GM12878 (cell line): ENCODE measurements at regions not wholly inside any gene's neighbourhood (a gene's known extent, or its start where the extent isn't known, plus 50 kb on each side); places are given as distances from the start of the nearest gene placed in this dataset.

Experiments
- ATAC-seq: fragments of 200-7000 bp; cut with Tn5 transposase; 3 replicates; pipeline ENCODE4 v1.9.1; 2020; ENCODE audit warnings: mild to moderate bottlenecking, moderate library complexity
- BruUV-seq: library from RNA; stranded (reverse); fragments of 400-500 nt; replicated peaks from 2 replicates; lab custom pipeline; 2021; lab: Mats Ljungman, UMichigan
- CTCF ChIA-PET: fragments of 300-600 bp; sonication (Branson Sonifier 250); formaldehyde crosslinking; extraction: SDS; loops from one replicate; lab custom pipeline; 2021; ENCODE audit warnings: inconsistent platforms; lab: Yijun Ruan, JAX
- POLR2A ChIA-PET: fragments of 350-600 bp; formaldehyde crosslinking; extraction: SDS; loops from one replicate; lab custom pipeline; 2021; ENCODE audit warnings: inconsistent platforms; lab: Charles Lee
- RAD21 ChIA-PET: fragments of 300-600 bp; sonication (Branson Sonifier 250); formaldehyde crosslinking; loops from one replicate; lab custom pipeline; 2023; ENCODE audit warnings: antibody characterized with exemption; ENCODE audit not compliant: unreplicated experiment; lab: Charles Lee
- SMC1A ChIA-PET: fragments of 300-600 bp; sonication (Branson Sonifier 250); formaldehyde crosslinking; loops from one replicate; lab custom pipeline; 2023; ENCODE audit not compliant: unreplicated experiment, uncharacterized antibody; lab: Charles Lee
- DNase-seq: peaks from one replicate; pipeline ENCODE4 v3.0.0-alpha.2; 2011; ENCODE audit warnings: low read depth, low spot score
- FAIRE-seq: peaks from 3 replicates; lab custom pipeline; 2011; peaks lifted over from hg19 to GRCh38; lab: Jason Lieb, UNC
- H2AFZ ChIP-seq: 2 replicates; pipeline ENCODE4 v1.6.0; 2011; ENCODE audit warnings: low read depth, low read length, control low read depth; ENCODE audit not compliant: control insufficient read depth
- H3K27ac ChIP-seq: 2 replicates; pipeline ENCODE4 v1.5.1; 2011; ENCODE audit warnings: control low read depth; ENCODE audit not compliant: control insufficient read depth, insufficient read depth
- H3K27me3 ChIP-seq, 2 experiments: replicated peaks in 1 of 2; 2 replicates each; pipeline versions ENCODE4 v1.6.0 to v1.6.1; 2011; ENCODE audit warnings: low read length in 1 of 2; ENCODE audit not compliant: control insufficient read depth in 2 of 2, insufficient read depth in 2 of 2
- H3K36me3 ChIP-seq, 2 experiments: 2 replicates each; pipeline ENCODE4 v1.5.1; 2011; ENCODE audit warnings: low read length in 1 of 2; ENCODE audit not compliant: control insufficient read depth in 2 of 2, insufficient read depth in 2 of 2
- H3K4me1 ChIP-seq: 2 replicates; pipeline ENCODE4 v1.6.1; 2011; ENCODE audit warnings: mild to moderate bottlenecking, low read length, moderate library complexity, mixed read lengths; ENCODE audit not compliant: control insufficient read depth, insufficient read depth
- H3K4me2 ChIP-seq: 2 replicates; pipeline ENCODE4 v1.6.0; 2011; ENCODE audit warnings: control low read depth; ENCODE audit not compliant: control insufficient read depth, insufficient read depth
- H3K4me3 ChIP-seq: fragments of 200-600 bp; sonication (generic); 2 replicates; pipeline ENCODE4 v1.5.1; 2016
- H3K79me2 ChIP-seq: 2 replicates; pipeline ENCODE4 v1.6.0; 2011; ENCODE audit warnings: low read length; ENCODE audit not compliant: control insufficient read depth, insufficient read depth
- H3K9ac ChIP-seq: 2 replicates; pipeline ENCODE4 v1.8.0; 2011; ENCODE audit warnings: low read length, control low read depth, mixed read lengths; ENCODE audit not compliant: control insufficient read depth, insufficient read depth
- H3K9me3 ChIP-seq: replicated peaks from 3 replicates; pipeline ENCODE4 v1.5.1; 2011; ENCODE audit warnings: mild to moderate bottlenecking, low read length; ENCODE audit not compliant: control insufficient read depth, insufficient read depth
- H4K20me1 ChIP-seq: 2 replicates; pipeline ENCODE4 v1.6.0; 2011; ENCODE audit not compliant: control insufficient read depth, insufficient read depth
- ATF7 ChIP-seq: fragments of 450-650 bp; IDR thresholded peaks from 2 replicates; pipeline ENCODE4 v1.6.1; 2016; ENCODE audit warnings: low read depth, mild to moderate bottlenecking
- BRCA1 ChIP-seq: IDR thresholded peaks from 2 replicates; pipeline ENCODE4 v1.6.1; 2011; ENCODE audit warnings: low read depth, low read length, improper control_type of control experiment
- CBX3 ChIP-seq: fragments of 200-600 bp; sonication (generic); IDR thresholded peaks from 2 replicates; pipeline ENCODE4 v1.6.1; 2016; ENCODE audit warnings: low read depth, borderline replicate concordance
- E4F1 ChIP-seq: fragments of 450-650 bp; IDR thresholded peaks from 2 replicates; pipeline ENCODE4 v1.6.1; 2018; ENCODE audit warnings: borderline replicate concordance, mild to moderate bottlenecking; ENCODE audit not compliant: partially characterized antibody
- FOS ChIP-seq: IDR thresholded peaks from 3 replicates; pipeline ENCODE4 v1.6.1; 2011; ENCODE audit warnings: borderline replicate concordance; ENCODE audit not compliant: insufficient read length; ENCODE audit errors: extremely low read depth
- FOXK2 ChIP-seq: fragments of 450-650 bp; IDR thresholded peaks from 2 replicates; pipeline ENCODE4 v1.6.1; 2017; ENCODE audit warnings: mild to moderate bottlenecking, moderate library complexity
- HDAC2 ChIP-seq: fragments of 200-600 bp; sonication (generic); IDR thresholded peaks from 2 replicates; pipeline ENCODE4 v1.6.1; 2017
- POU2F2 ChIP-seq: IDR thresholded peaks from 3 replicates; pipeline ENCODE4 v1.6.1; 2011; ENCODE audit warnings: low read depth, mild to moderate bottlenecking, low read length, borderline replicate concordance
- RFX5 ChIP-seq: IDR thresholded peaks from 2 replicates; pipeline ENCODE4 v1.6.1; 2011; ENCODE audit warnings: low read depth, low read length, improper control_type of control experiment
- SMAD1 ChIP-seq: fragments of 450-650 bp; IDR thresholded peaks from 2 replicates; pipeline ENCODE4 v1.6.1; 2018; ENCODE audit warnings: mild to moderate bottlenecking, low read depth; ENCODE audit not compliant: partially characterized antibody
- SMC3 ChIP-seq: IDR thresholded peaks from 2 replicates; pipeline ENCODE4 v1.6.1; 2011; ENCODE audit warnings: low read length, improper control_type of control experiment, borderline replicate concordance
- STAT3 ChIP-seq: IDR thresholded peaks from 2 replicates; pipeline ENCODE4 v1.6.1; 2011; ENCODE audit warnings: low read depth, low read length, improper control_type of control experiment
- TCF3 ChIP-seq: IDR thresholded peaks from 2 replicates; pipeline ENCODE4 v1.6.1; 2012; ENCODE audit warnings: low read depth, mild to moderate bottlenecking, low read length, borderline replicate concordance; ENCODE audit not compliant: insufficient read depth
- ZNF274 ChIP-seq: IDR thresholded peaks from one replicate; pipeline ENCODE4 v1.8.0; 2011; ENCODE audit not compliant: insufficient read length, insufficient read depth
- WGBS: methylation state at CpG from one replicate; pipeline ENCODE4 v1.1.6; 2016; ENCODE audit warnings: low lambda C conversion rate; ENCODE audit not compliant: insufficient replicate concordance, insufficient coverage; ENCODE audit errors: missing lambda C conversion rate; 5-methylcytosine and 5-hydroxymethylcytosine counted together
- in situ Hi-C: fragments of 300-500 bp; cut with MboI; formaldehyde crosslinking; loops from 9 replicates; pipeline ENCODE4 v1.14.3; 2018; ENCODE audit warnings: mixed read lengths
- intact Hi-C: fragments of 100-400 bp; cut with micrococcal nuclease; formaldehyde crosslinking; loops from one replicate; pipeline ENCODE4 v1.14.2; 2022; ENCODE audit not compliant: unreplicated experiment

- 32% methylated on average over 4 of the region's 4 CpGs for WGBS
- POLR2A ChIA-PET, result no interaction called here
- no peaks in the 10 kb centered on the region for H4K20me1 ChIP-seq
- RAD21 ChIA-PET, result no interaction called here
- CTCF ChIA-PET, result no interaction called here
- no peaks in the 10 kb centered on the region; the same call in 2 of the 3 replicates for H3K9me3 ChIP-seq
- H3K9ac ChIP-seq, result no peak overlapping the region
- H3K36me3 ChIP-seq, result no peaks in the 10 kb centered on the region
- no peaks in the 10 kb centered on the region for H3K79me2 ChIP-seq
- no peak for FAIRE-seq
- TF ChIP-seq TCF3, result no peak
- TF ChIP-seq FOXK2, result 0 out of 2 replicates have a peak, but pooled peaks have one; percentile 20
- no peak for TF ChIP-seq RFX5
- TF ChIP-seq, all 136 proteins: peak for 1
- Histone ChIP-seq H3K4me3 (no peak overlapping the region), H3K4me2 (no peak overlapping the region), H3K27me3 (no peaks in the 10 kb centered on the region), H2AFZ (no peak overlapping the region), H3K27ac (no peak overlapping the region), H3K4me1 (no peaks in the 10 kb centered on the region)
- intact Hi-C loops (no loop called here), in situ Hi-C loops (no loop called here)
- no TSS peak for BruUV-seq
- SMC1A ChIA-PET, result no interaction called here
- DNase-seq, result no peak
- ATAC-seq, result no peak
Observed at GRCh38 chr20:60906555-60906954, 345.5 kb upstream of the CDH4 start.

DNA sequence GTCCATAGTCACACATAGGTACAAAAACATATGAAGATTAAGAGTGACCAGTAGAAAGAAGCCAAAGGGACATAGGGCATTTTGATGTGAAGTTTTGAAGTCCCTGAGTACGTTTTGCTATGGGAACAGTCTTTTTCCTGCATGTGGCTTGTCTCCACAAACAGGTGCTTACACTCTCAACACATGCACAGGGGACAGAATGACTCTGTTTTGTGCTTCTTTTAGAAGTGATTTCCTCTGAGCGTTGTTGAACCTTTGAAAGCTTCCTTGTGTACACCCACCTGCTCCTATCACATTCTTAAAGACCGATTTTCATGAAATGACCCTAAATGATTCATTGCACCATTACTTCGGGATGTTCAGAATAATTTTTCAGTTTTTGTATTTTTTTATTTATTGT is 338.8 kb upstream of the CDH4 start:
- Histone ChIP-seq H3K27me3 (no peaks in the 10 kb centered on the region), H4K20me1 (no peaks in the 10 kb centered on the region), H3K9ac (no peak overlapping the region), H3K4me1 (no peaks in the 10 kb centered on the region), H3K79me2 (no peaks in the 10 kb centered on the region), H2AFZ (no peak overlapping the region), H3K4me2 (no peak overlapping the region), H3K36me3 (no peaks in the 10 kb centered on the region)
- no peak for FAIRE-seq
- BruUV-seq, result no TSS peak
- RAD21 ChIA-PET, result interaction anchor here (0.6 to 0.7 kb wide), 2 partner anchors 22 to 100 kb away, joined by 3 read pairs; no protein-coding TSS in a partner anchor
- SMC1A ChIA-PET, result interaction anchor here (0.7 kb wide), 1 partner anchor 185 kb away, joined by 3 read pairs; no protein-coding TSS in a partner anchor
- POLR2A ChIA-PET, result no interaction called here
- no peak for ATAC-seq
- intact Hi-C loops, result no loop called here
- 2% methylated on average over 4 of the region's 4 CpGs for WGBS
- in situ Hi-C loops, result no loop called here
- TF ChIP-seq SMC3 (no peak), POU2F2 (no peak), CBX3 (no peak), ATF7 (no peak), TCF3 (no peak), E4F1 (no peak), ZNF274 (no peak), SMAD1 (no peak), STAT3 (no peak), HDAC2 (no peak), FOS (no peak), BRCA1 (no peak)
- TF ChIP-seq, all 136 proteins: peak for 0
- Histone ChIP-seq H3K27ac (no peak overlapping the region), H3K4me3 (no peak overlapping the region), H3K9me3 (no peaks in the 10 kb centered on the region; the same call in 2 of the 3 replicates)
- no peak for DNase-seq
- CTCF ChIA-PET, result interaction anchor here (0.6 kb wide), 1 partner anchor 183 kb away, joined by 3 read pairs; no protein-coding TSS in a partner anchor
